ENCODE measurements at regions not wholly inside any gene's neighbourhood (a gene's known extent, or its start where the extent isn't known, plus 50 kb on each side); places are given as distances from the start of the nearest gene placed in this dataset.

GRCh38 chr1:207962716-207963426, 51.9 kb upstream of the CD34 start:
- TF ChIP-seq CTCF (IDR thresholded peaks at IDR 0.05) = no peak
- Histone ChIP-seq H3K4me1 (ENCODE audit: control insufficient read depth in 1 of 2, low read depth in 2 of 2) (peaks cover 24 to 53% of the 10 kb centered on the region in 2 donors), H3K9me3 (no peaks in the 10 kb centered on the region), H3K36me3 (no peaks in the 10 kb centered on the region), H3K27ac (peak overlapping the region; percentile 87 to 92), H3K4me3 (peak overlapping the region; percentile 69), H3K27me3 (replicated peaks; ENCODE audit: insufficient read depth) (no peaks in the 10 kb centered on the region)
- DNase-seq (ENCODE audit: low spot score) (no peak), ATAC-seq (ENCODE audit: insufficient number of reproducible peaks, low FRiP score, low read depth) (no peak)

Data from thoracic aorta (tissue), 2 donors.